ENCODE measurements at regions not wholly inside any gene's neighbourhood (a gene's known extent, or its start where the extent isn't known, plus 50 kb on each side); places are given as distances from the start of the nearest gene placed in this dataset.

DNA sequence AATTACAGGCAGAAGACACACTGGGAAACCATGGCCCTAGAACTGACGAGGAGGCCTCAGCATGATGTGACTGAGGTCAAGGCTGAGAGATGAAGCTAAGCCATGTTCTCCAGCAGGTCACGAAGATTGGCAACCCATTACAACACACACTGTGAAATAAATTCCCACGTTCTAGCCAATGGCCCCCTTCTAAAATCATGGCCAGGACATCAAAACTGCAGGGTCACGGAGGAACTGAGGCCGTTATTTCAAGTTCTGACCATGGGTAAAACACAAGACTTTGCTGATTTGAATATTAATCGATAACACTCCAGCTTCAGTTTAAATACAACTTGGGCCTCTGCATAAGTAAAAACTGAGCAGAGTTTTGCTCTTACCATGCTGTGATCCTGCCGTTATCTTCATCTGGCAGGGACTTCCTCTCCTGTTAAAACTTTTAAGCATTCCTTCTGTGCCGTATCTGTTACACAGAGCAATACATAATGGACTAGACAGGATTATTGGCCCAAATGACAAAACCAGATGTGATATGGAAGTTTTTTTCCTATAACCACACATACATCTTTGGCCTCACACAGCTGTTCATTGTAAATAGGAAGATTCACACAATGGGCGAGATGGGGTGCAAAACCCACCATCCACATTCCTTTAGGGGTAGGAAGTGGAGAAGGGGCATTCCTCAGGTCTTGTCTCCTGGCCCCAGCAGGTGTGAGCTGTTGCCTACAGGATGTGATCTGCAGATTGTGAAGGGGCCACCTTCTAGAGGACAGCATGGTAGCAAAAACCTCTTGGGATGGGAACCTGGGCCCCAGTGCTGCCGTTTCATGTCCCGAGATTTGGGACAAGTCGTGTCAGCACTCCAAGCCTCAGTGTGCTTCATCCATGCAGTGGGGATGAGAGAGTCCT lies 207.4 kb downstream of the OPA1 start:
- TF ChIP-seq, protein P1, sequence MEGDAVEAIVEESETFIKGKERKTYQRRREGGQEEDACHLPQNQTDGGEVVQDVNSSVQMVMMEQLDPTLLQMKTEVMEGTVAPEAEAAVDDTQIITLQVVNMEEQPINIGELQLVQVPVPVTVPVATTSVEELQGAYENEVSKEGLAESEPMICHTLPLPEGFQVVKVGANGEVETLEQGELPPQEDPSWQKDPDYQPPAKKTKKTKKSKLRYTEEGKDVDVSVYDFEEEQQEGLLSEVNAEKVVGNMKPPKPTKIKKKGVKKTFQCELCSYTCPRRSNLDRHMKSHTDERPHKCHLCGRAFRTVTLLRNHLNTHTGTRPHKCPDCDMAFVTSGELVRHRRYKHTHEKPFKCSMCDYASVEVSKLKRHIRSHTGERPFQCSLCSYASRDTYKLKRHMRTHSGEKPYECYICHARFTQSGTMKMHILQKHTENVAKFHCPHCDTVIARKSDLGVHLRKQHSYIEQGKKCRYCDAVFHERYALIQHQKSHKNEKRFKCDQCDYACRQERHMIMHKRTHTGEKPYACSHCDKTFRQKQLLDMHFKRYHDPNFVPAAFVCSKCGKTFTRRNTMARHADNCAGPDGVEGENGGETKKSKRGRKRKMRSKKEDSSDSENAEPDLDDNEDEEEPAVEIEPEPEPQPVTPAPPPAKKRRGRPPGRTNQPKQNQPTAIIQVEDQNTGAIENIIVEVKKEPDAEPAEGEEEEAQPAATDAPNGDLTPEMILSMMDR (IDR thresholded peaks at IDR 0.05; ENCODE audit: low read depth, low read length, poor library complexity, severe bottlenecking) = no peak
- TF ChIP-seq EZH2phosphoT487 (IDR thresholded peaks at IDR 0.05; ENCODE audit: borderline replicate concordance, low read length) = no peak
